HEK293 (cell line): ENCODE measurements at regions not wholly inside any gene's neighbourhood (a gene's known extent, or its start where the extent isn't known, plus 50 kb on each side); places are given as distances from the start of the nearest gene placed in this dataset.

ENCODE experiments used
- GLIS2 ChIP-seq: fragments of 450-650 bp; formaldehyde crosslinking; IDR thresholded peaks from 2 replicates; pipeline ENCODE4 v1.5.1; 2016; ENCODE audit warnings: missing biosample characterization, missing genetic modification characterization
- KLF8 ChIP-seq: fragments of 450-650 bp; formaldehyde crosslinking; IDR thresholded peaks from 2 replicates; pipeline ENCODE4 v1.5.1; 2016; ENCODE audit warnings: missing biosample characterization, missing genetic modification characterization
- ZBTB8A ChIP-seq: fragments of 450-650 bp; formaldehyde crosslinking; IDR thresholded peaks from 2 replicates; pipeline ENCODE4 v1.5.1; 2016; ENCODE audit warnings: missing biosample characterization, missing genetic modification characterization
- ZFHX2 ChIP-seq: fragments of 450-650 bp; formaldehyde crosslinking; conservative IDR thresholded peaks from 2 replicates; pipeline ENCODE4 v1.5.1; 2016; ENCODE audit warnings: missing biosample characterization, missing genetic modification characterization
- ZNF10 ChIP-seq: fragments of 450-650 bp; formaldehyde crosslinking; IDR thresholded peaks from 2 replicates; pipeline ENCODE4 v1.5.1; 2017; ENCODE audit warnings: missing biosample characterization, missing genetic modification characterization
- ZNF155 ChIP-seq: fragments of 450-650 bp; formaldehyde crosslinking; IDR thresholded peaks from 2 replicates; pipeline ENCODE4 v1.5.1; 2016; ENCODE audit warnings: missing biosample characterization, missing genetic modification characterization
- ZNF416 ChIP-seq: fragments of 450-650 bp; formaldehyde crosslinking; IDR thresholded peaks from 2 replicates; pipeline ENCODE4 v1.5.1; 2016; ENCODE audit warnings: missing biosample characterization, missing genetic modification characterization
- ZNF501 ChIP-seq: fragments of 450-650 bp; formaldehyde crosslinking; IDR thresholded peaks from 2 replicates; pipeline ENCODE4 v1.5.1; 2016; ENCODE audit warnings: missing biosample characterization, missing genetic modification characterization
- ZNF548 ChIP-seq: fragments of 450-650 bp; formaldehyde crosslinking; IDR thresholded peaks from 2 replicates; pipeline ENCODE4 v1.5.1; 2016; ENCODE audit warnings: missing biosample characterization, missing genetic modification characterization
- TF ChIP-seq, protein P1 (sequence below): fragments of 450-650 bp; formaldehyde crosslinking; IDR thresholded peaks from 2 replicates; pipeline ENCODE4 v1.5.1; 2016; ENCODE audit warnings: missing biosample characterization, missing genetic modification characterization
- TF ChIP-seq, protein P2 (sequence below): fragments of 450-650 bp; formaldehyde crosslinking; IDR thresholded peaks from 2 replicates; pipeline ENCODE4 v1.5.1; 2016; ENCODE audit warnings: missing biosample characterization, missing genetic modification characterization
- TF ChIP-seq, protein P3 (sequence below): fragments of 450-650 bp; formaldehyde crosslinking; IDR thresholded peaks from 2 replicates; pipeline ENCODE4 v1.5.1; 2016; ENCODE audit warnings: missing biosample characterization, missing genetic modification characterization, borderline replicate concordance

- TF ChIP-seq, protein P1, sequence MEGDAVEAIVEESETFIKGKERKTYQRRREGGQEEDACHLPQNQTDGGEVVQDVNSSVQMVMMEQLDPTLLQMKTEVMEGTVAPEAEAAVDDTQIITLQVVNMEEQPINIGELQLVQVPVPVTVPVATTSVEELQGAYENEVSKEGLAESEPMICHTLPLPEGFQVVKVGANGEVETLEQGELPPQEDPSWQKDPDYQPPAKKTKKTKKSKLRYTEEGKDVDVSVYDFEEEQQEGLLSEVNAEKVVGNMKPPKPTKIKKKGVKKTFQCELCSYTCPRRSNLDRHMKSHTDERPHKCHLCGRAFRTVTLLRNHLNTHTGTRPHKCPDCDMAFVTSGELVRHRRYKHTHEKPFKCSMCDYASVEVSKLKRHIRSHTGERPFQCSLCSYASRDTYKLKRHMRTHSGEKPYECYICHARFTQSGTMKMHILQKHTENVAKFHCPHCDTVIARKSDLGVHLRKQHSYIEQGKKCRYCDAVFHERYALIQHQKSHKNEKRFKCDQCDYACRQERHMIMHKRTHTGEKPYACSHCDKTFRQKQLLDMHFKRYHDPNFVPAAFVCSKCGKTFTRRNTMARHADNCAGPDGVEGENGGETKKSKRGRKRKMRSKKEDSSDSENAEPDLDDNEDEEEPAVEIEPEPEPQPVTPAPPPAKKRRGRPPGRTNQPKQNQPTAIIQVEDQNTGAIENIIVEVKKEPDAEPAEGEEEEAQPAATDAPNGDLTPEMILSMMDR (tag by site-specific recombination), result no peak
- no peak for TF ChIP-seq ZNF501
- TF ChIP-seq ZNF155, result no peak
- TF ChIP-seq, protein P2, sequence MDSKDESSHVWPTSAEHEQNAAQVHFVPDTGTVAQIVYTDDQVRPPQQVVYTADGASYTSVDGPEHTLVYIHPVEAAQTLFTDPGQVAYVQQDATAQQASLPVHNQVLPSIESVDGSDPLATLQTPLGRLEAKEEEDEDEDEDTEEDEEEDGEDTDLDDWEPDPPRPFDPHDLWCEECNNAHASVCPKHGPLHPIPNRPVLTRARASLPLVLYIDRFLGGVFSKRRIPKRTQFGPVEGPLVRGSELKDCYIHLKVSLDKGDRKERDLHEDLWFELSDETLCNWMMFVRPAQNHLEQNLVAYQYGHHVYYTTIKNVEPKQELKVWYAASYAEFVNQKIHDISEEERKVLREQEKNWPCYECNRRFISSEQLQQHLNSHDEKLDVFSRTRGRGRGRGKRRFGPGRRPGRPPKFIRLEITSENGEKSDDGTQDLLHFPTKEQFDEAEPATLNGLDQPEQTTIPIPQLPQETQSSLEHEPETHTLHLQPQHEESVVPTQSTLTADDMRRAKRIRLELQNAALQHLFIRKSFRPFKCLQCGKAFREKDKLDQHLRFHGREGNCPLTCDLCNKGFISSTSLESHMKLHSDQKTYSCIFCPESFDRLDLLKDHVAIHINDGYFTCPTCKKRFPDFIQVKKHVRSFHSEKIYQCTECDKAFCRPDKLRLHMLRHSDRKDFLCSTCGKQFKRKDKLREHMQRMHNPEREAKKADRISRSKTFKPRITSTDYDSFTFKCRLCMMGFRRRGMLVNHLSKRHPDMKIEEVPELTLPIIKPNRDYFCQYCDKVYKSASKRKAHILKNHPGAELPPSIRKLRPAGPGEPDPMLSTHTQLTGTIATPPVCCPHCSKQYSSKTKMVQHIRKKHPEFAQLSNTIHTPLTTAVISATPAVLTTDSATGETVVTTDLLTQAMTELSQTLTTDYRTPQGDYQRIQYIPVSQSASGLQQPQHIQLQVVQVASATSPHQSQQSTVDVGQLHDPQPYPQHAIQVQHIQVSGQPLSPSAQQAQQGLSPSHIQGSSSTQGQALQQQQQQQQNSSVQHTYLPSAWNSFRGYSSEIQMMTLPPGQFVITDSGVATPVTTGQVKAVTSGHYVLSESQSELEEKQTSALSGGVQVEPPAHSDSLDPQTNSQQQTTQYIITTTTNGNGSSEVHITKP, result no peak
- no peak for TF ChIP-seq ZNF416
- TF ChIP-seq GLIS2 (tag by site-specific recombination), result no peak
- TF ChIP-seq ZBTB8A (tag by site-specific recombination), result no peak
- TF ChIP-seq ZFHX2 (tag by site-specific recombination), result no peak
- TF ChIP-seq, protein P3, sequence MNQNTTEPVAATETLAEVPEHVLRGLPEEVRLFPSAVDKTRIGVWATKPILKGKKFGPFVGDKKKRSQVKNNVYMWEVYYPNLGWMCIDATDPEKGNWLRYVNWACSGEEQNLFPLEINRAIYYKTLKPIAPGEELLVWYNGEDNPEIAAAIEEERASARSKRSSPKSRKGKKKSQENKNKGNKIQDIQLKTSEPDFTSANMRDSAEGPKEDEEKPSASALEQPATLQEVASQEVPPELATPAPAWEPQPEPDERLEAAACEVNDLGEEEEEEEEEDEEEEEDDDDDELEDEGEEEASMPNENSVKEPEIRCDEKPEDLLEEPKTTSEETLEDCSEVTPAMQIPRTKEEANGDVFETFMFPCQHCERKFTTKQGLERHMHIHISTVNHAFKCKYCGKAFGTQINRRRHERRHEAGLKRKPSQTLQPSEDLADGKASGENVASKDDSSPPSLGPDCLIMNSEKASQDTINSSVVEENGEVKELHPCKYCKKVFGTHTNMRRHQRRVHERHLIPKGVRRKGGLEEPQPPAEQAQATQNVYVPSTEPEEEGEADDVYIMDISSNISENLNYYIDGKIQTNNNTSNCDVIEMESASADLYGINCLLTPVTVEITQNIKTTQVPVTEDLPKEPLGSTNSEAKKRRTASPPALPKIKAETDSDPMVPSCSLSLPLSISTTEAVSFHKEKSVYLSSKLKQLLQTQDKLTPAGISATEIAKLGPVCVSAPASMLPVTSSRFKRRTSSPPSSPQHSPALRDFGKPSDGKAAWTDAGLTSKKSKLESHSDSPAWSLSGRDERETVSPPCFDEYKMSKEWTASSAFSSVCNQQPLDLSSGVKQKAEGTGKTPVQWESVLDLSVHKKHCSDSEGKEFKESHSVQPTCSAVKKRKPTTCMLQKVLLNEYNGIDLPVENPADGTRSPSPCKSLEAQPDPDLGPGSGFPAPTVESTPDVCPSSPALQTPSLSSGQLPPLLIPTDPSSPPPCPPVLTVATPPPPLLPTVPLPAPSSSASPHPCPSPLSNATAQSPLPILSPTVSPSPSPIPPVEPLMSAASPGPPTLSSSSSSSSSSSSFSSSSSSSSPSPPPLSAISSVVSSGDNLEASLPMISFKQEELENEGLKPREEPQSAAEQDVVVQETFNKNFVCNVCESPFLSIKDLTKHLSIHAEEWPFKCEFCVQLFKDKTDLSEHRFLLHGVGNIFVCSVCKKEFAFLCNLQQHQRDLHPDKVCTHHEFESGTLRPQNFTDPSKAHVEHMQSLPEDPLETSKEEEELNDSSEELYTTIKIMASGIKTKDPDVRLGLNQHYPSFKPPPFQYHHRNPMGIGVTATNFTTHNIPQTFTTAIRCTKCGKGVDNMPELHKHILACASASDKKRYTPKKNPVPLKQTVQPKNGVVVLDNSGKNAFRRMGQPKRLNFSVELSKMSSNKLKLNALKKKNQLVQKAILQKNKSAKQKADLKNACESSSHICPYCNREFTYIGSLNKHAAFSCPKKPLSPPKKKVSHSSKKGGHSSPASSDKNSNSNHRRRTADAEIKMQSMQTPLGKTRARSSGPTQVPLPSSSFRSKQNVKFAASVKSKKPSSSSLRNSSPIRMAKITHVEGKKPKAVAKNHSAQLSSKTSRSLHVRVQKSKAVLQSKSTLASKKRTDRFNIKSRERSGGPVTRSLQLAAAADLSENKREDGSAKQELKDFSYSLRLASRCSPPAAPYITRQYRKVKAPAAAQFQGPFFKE, result no peak
- TF ChIP-seq KLF8, result no peak
- no peak for TF ChIP-seq ZNF548 (tag by site-specific recombination)
- no peak for TF ChIP-seq ZNF10 (tag by site-specific recombination)
These were observed 183.4 kb upstream of the POU3F2 start for GRCh38 chr6:98650941-98651340.
